SU-DHL-6 (cell line): ENCODE measurements at regions not wholly inside any gene's neighbourhood (a gene's known extent, or its start where the extent isn't known, plus 50 kb on each side); places are given as distances from the start of the nearest gene placed in this dataset.

ENCODE experiments used
- H2AFZ ChIP-seq: fragments of 200-600 bp; sonication (generic); 2 replicates; pipeline ENCODE4 v1.6.1; 2014; ENCODE audit warnings: low read depth, mild to moderate bottlenecking, moderate library complexity, mixed read lengths, antibody characterized with exemption, low read length; ENCODE audit not compliant: severe bottlenecking
- H3F3A ChIP-seq: fragments of 200-600 bp; shearing (Covaris generic); 2 replicates; pipeline ENCODE4 v1.6.0; 2016; ENCODE audit warnings: antibody characterized with exemption, mild to moderate bottlenecking; ENCODE audit not compliant: insufficient read depth
- H3K27ac ChIP-seq: fragments of 200-600 bp; sonication (generic); 2 replicates; pipeline ENCODE4 v1.5.1; 2016; ENCODE audit warnings: low read depth, mild to moderate bottlenecking, low read length, moderate library complexity, mixed read lengths
- H3K27me3 ChIP-seq: fragments of 200-600 bp; sonication (generic), shearing (Covaris generic); 2 replicates; pipeline ENCODE4 v1.6.0; 2014; ENCODE audit warnings: mild to moderate bottlenecking, low read length
- H3K36me3 ChIP-seq: fragments of 200-600 bp; sonication (generic); 2 replicates; pipeline ENCODE4 v1.6.1; 2014; ENCODE audit warnings: mild to moderate bottlenecking, low read length, mixed read lengths
- H3K4me2 ChIP-seq: fragments of 300-600, 200-600 bp; shearing (Covaris generic), sonication (generic); 2 replicates; pipeline ENCODE4 v1.6.0; 2014; ENCODE audit warnings: low read length, low read depth, mild to moderate bottlenecking; ENCODE audit not compliant: poor library complexity, severe bottlenecking
- H3K4me3 ChIP-seq: fragments of 200-600 bp; sonication (generic); 2 replicates; pipeline ENCODE4 v1.5.1; 2014; ENCODE audit warnings: antibody characterized with exemption, low read length, mild to moderate bottlenecking, mixed read lengths; ENCODE audit not compliant: insufficient read depth, poor library complexity, severe bottlenecking
- H3K79me2 ChIP-seq: fragments of 200-600 bp; sonication (generic); 2 replicates; pipeline ENCODE4 v1.6.1; 2014; ENCODE audit warnings: mild to moderate bottlenecking, low read length, moderate library complexity; ENCODE audit not compliant: insufficient read depth
- H3K9ac ChIP-seq: fragments of 200-600 bp; sonication (generic); 2 replicates; pipeline ENCODE4 v1.7.0; 2014; ENCODE audit warnings: mild to moderate bottlenecking, low read length
- H3K9me2 ChIP-seq: fragments of 200-600 bp; sonication (generic); replicated peaks from 2 replicates; pipeline ENCODE4 v1.6.1; 2014; ENCODE audit warnings: low read length; ENCODE audit not compliant: insufficient read depth
- H3K9me3 ChIP-seq: fragments of 200-600 bp; sonication (generic); 2 replicates; pipeline ENCODE4 v1.6.1; 2014; ENCODE audit warnings: low read length, mixed read lengths; ENCODE audit not compliant: insufficient read depth
- H4K20me1 ChIP-seq: fragments of 200-600 bp; sonication (generic); 2 replicates; pipeline ENCODE4 v1.6.1; 2014; ENCODE audit warnings: low read depth, mild to moderate bottlenecking, antibody characterized with exemption, low read length, moderate library complexity, mixed read lengths
- CTCF ChIP-seq: fragments of 200-600 bp; sonication (generic); IDR thresholded peaks from one replicate; pipeline ENCODE4 v1.5.1; 2017; ENCODE audit warnings: antibody characterized with exemption, mild to moderate bottlenecking, low read length, moderate library complexity; ENCODE audit not compliant: insufficient read depth, poor library complexity, severe bottlenecking
- EZH2phosphoT487 ChIP-seq: fragments of 200-600 bp; sonication (generic), shearing (Covaris generic); conservative IDR thresholded peaks from 2 replicates; pipeline ENCODE4 v1.6.1; 2018; ENCODE audit warnings: mild to moderate bottlenecking, antibody characterized with exemption, low read length, moderate library complexity, mixed read lengths

- Histone ChIP-seq H3K4me3 (no peak overlapping the region), H3F3A (no peaks in the 10 kb centered on the region), H3K4me2 (no peak overlapping the region), H3K36me3 (no peaks in the 10 kb centered on the region), H3K9me2 (no peaks in the 10 kb centered on the region), H4K20me1 (no peaks in the 10 kb centered on the region), H2AFZ (peak overlapping the region; percentile 14), H3K9me3 (no peaks in the 10 kb centered on the region), H3K27ac (no peak overlapping the region), H3K9ac (no peak overlapping the region), H3K27me3 (no peaks in the 10 kb centered on the region), H3K79me2 (no peaks in the 10 kb centered on the region)
- no peak for TF ChIP-seq EZH2phosphoT487
- no peak for TF ChIP-seq CTCF
These were observed 467.6 kb downstream of the PRKD1 start for GRCh38 chr14:29459969-29460560.

- Histone ChIP-seq H3K36me3 (no peaks in the 10 kb centered on the region), H3K9ac (no peak overlapping the region), H3K9me2 (no peaks in the 10 kb centered on the region), H3F3A (no peaks in the 10 kb centered on the region), H4K20me1 (no peaks in the 10 kb centered on the region), H3K79me2 (no peaks in the 10 kb centered on the region), H3K9me3 (no peaks in the 10 kb centered on the region), H3K4me3 (no peak overlapping the region), H2AFZ (no peak overlapping the region), H3K4me2 (no peak overlapping the region), H3K27me3 (no peaks in the 10 kb centered on the region), H3K27ac (no peak overlapping the region)
- TF ChIP-seq CTCF (no peak), EZH2phosphoT487 (no peak)
These were observed 466.5 kb downstream of the PRKD1 start for GRCh38 chr14:29461101-29461500.

GRCh38 chr14:29461506-29461905 is 466.1 kb downstream of the PRKD1 start:
- no peaks in the 10 kb centered on the region for H3K79me2 ChIP-seq
- TF ChIP-seq CTCF, result no peak
- no peak for TF ChIP-seq EZH2phosphoT487
- no peak overlapping the region for H3K9ac ChIP-seq
- H3K4me2 ChIP-seq, result no peak overlapping the region
- H3K9me3 ChIP-seq, result no peaks in the 10 kb centered on the region
- no peak overlapping the region for H3K4me3 ChIP-seq
- H3K9me2 ChIP-seq, result no peaks in the 10 kb centered on the region
- H3K27ac ChIP-seq, result no peak overlapping the region
- no peaks in the 10 kb centered on the region for H3K36me3 ChIP-seq
- H3F3A ChIP-seq, result no peaks in the 10 kb centered on the region
- no peak overlapping the region for H2AFZ ChIP-seq
- H4K20me1 ChIP-seq, result no peaks in the 10 kb centered on the region
- no peaks in the 10 kb centered on the region for H3K27me3 ChIP-seq
